Liver (tissue), 8 donors: ENCODE measurements at regions not wholly inside any gene's neighbourhood (a gene's known extent, or its start where the extent isn't known, plus 50 kb on each side); places are given as distances from the start of the nearest gene placed in this dataset.

ENCODE experiments used
- DNase-seq: peaks from one replicate; pipeline ENCODE4 v3.0.0-alpha.2; 2017; ENCODE audit warnings: low spot score
- H3K27ac ChIP-seq, 2 donors: one replicate each; pipeline ENCODE4 v1.7.0; 2013; ENCODE audit warnings: inconsistent platforms in 2 of 2, low read length in 2 of 2, control low read depth in 1 of 2, low read depth in 1 of 2, mild to moderate bottlenecking in 1 of 2
- H3K27me3 ChIP-seq, 4 donors: one replicate each; pipeline versions ENCODE4 v1.6.1 to v1.7.0; 2013; ENCODE audit warnings: low read length in 3 of 4, inconsistent platforms in 1 of 4, mild to moderate bottlenecking in 1 of 4, moderate library complexity in 1 of 4; ENCODE audit not compliant: control insufficient read depth in 4 of 4, insufficient read depth in 4 of 4
- H3K36me3 ChIP-seq, 4 donors: one replicate each; pipeline versions ENCODE4 v1.6.1 to v1.7.0; 2013; ENCODE audit warnings: low read length in 3 of 4, mild to moderate bottlenecking in 3 of 4, low read depth in 1 of 4, moderate library complexity in 1 of 4; ENCODE audit not compliant: control insufficient read depth in 4 of 4, insufficient read depth in 3 of 4
- H3K4me1 ChIP-seq, 4 donors: one replicate each; pipeline versions ENCODE4 v1.6.1 to v1.7.0; 2013; ENCODE audit warnings: low read length in 3 of 4, mild to moderate bottlenecking in 3 of 4, moderate library complexity in 1 of 4; ENCODE audit not compliant: control insufficient read depth in 4 of 4, insufficient read depth in 4 of 4
- H3K4me3 ChIP-seq, 3 donors: one replicate each; pipeline versions ENCODE4 v1.6.1 to v1.7.0; 2013; ENCODE audit warnings: low read length in 3 of 3, control low read depth in 1 of 3, low read depth in 1 of 3, mild to moderate bottlenecking in 1 of 3
- H3K9ac ChIP-seq, 2 donors: one replicate each; pipeline ENCODE4 v1.7.0; 2013; ENCODE audit warnings: low read length in 2 of 2, mild to moderate bottlenecking in 2 of 2, moderate library complexity in 2 of 2, control low read depth in 1 of 2, low read depth in 1 of 2
- H3K9me3 ChIP-seq, 4 donors: one replicate each; pipeline versions ENCODE4 v1.6.1 to v1.7.0; 2013; ENCODE audit warnings: low read length in 3 of 4; ENCODE audit not compliant: control insufficient read depth in 4 of 4
- ATF3 ChIP-seq: IDR thresholded peaks from 2 replicates; pipeline ENCODE4 v1.6.1; 2016; ENCODE audit warnings: antibody characterized with exemption
- CTCF ChIP-seq: fragments of 150-350 bp; IDR thresholded peaks from 2 replicates; pipeline ENCODE4 v1.5.1; 2017; ENCODE audit warnings: improper control_type of control experiment, low read depth, low read length; ENCODE audit not compliant: missing input control
- EGR1 ChIP-seq, 2 donors: IDR thresholded peaks; 2 replicates each; pipeline ENCODE4 v1.6.1; 2016 to 2018; ENCODE audit warnings: antibody characterized with exemption in 2 of 2, low read depth in 2 of 2
- FOXA1 ChIP-seq: IDR thresholded peaks from 2 replicates; pipeline ENCODE4 v1.6.1; 2016; ENCODE audit warnings: antibody characterized with exemption
- FOXA2 ChIP-seq: IDR thresholded peaks from 2 replicates; pipeline ENCODE4 v1.6.1; 2016; ENCODE audit warnings: antibody characterized with exemption
- GABPA ChIP-seq, 2 donors: IDR thresholded peaks in 1 of 2; conservative IDR thresholded peaks in 1 of 2; 2 replicates each; pipeline ENCODE4 v1.6.1; 2016; ENCODE audit warnings: antibody characterized with exemption in 2 of 2, mild to moderate bottlenecking in 1 of 2, moderate library complexity in 1 of 2
- HNF4A ChIP-seq, 2 donors: conservative IDR thresholded peaks; 2 replicates each; pipeline ENCODE4 v1.6.1; 2016; ENCODE audit warnings: antibody characterized with exemption in 2 of 2, mild to moderate bottlenecking in 2 of 2
- HNF4G ChIP-seq: IDR thresholded peaks from 2 replicates; pipeline ENCODE4 v1.6.1; 2016; ENCODE audit warnings: antibody characterized with exemption
- JUND ChIP-seq, 2 donors: IDR thresholded peaks; 2 replicates each; pipeline ENCODE4 v1.6.1; 2016; ENCODE audit warnings: antibody characterized with exemption in 2 of 2
- MAX ChIP-seq: IDR thresholded peaks from 2 replicates; pipeline ENCODE4 v1.6.1; 2016; ENCODE audit warnings: antibody characterized with exemption
- NR2F2 ChIP-seq: IDR thresholded peaks from 2 replicates; pipeline ENCODE4 v1.6.1; 2016; ENCODE audit warnings: antibody characterized with exemption
- RAD21 ChIP-seq, 2 donors: IDR thresholded peaks; 2 replicates each; pipeline ENCODE4 v1.6.1; 2016; ENCODE audit warnings: antibody characterized with exemption in 2 of 2, mild to moderate bottlenecking in 2 of 2
- REST ChIP-seq: IDR thresholded peaks from 2 replicates; pipeline ENCODE4 v1.6.1; 2016; ENCODE audit warnings: antibody characterized with exemption, mild to moderate bottlenecking
- RXRA ChIP-seq, 2 donors: IDR thresholded peaks; 2 replicates each; pipeline ENCODE4 v1.6.1; 2017 to 2018; ENCODE audit warnings: antibody characterized with exemption in 2 of 2, mild to moderate bottlenecking in 1 of 2
- SP1 ChIP-seq: IDR thresholded peaks from 2 replicates; pipeline ENCODE4 v1.6.1; 2018; ENCODE audit warnings: antibody characterized with exemption, mild to moderate bottlenecking
- TAF1 ChIP-seq: conservative IDR thresholded peaks from 2 replicates; pipeline ENCODE4 v1.6.1; 2016; ENCODE audit warnings: antibody characterized with exemption, mild to moderate bottlenecking
- ZBTB33 ChIP-seq: IDR thresholded peaks from 2 replicates; pipeline ENCODE4 v1.6.1; 2016; ENCODE audit warnings: antibody characterized with exemption
- WGBS: extraction: QIAGEN DNeasy Blood & Tissue Kit; methylation state at CpG from one replicate; pipeline ENCODE4 v1.1.7; 2013; 5-methylcytosine and 5-hydroxymethylcytosine counted together
- donor health status: healthy.
- donor health status: healthy.
- donor health status: healthy.
- donor health status: healthy.
- donor health status: healthy.

- H3K9me3 ChIP-seq: peaks cover 0 to 2% (median 0%) of the 10 kb centered on the region in 4 donors
- no peaks in the 10 kb centered on the region for H3K4me1 ChIP-seq
- H3K36me3 ChIP-seq: no peaks in the 10 kb centered on the region
- H3K27me3 ChIP-seq: peaks cover 0 to 3% (median 0%) of the 10 kb centered on the region in 4 donors
- no peak for DNase-seq
- H3K27ac ChIP-seq: no peak overlapping the region
- TF ChIP-seq TAF1: no peak
- TF ChIP-seq EGR1 (IDR thresholded peaks at IDR 0.05; ENCODE audit: low read depth in 2 of 2): no peak
- no peak for TF ChIP-seq GABPA (IDR thresholded peaks at IDR 0.05 in 1 of 2, conservative IDR thresholded peaks at IDR 0.05 in 1 of 2)
- no peak for TF ChIP-seq JUND (IDR thresholded peaks at IDR 0.05)
- TF ChIP-seq RXRA (IDR thresholded peaks at IDR 0.05): no peak
- no peak for TF ChIP-seq RAD21 (IDR thresholded peaks at IDR 0.05)
- no peak for TF ChIP-seq HNF4G
- TF ChIP-seq FOXA2: no peak
- TF ChIP-seq ZBTB33: no peak
- no peak overlapping the region for H3K4me3 ChIP-seq
- H3K9ac ChIP-seq: no peak overlapping the region
These were observed 455.2 kb upstream of the ADAMTS16 start for GRCh38 chr5:4684946-4685345.

GRCh38 chr5:4698596-4698995 is 441.5 kb upstream of the ADAMTS16 start:
- 77% methylated on average over 6 of the region's 6 CpGs for WGBS
- no peak overlapping the region for H3K4me3 ChIP-seq
- H3K27ac ChIP-seq: no peak overlapping the region
- no peaks in the 10 kb centered on the region for H3K9me3 ChIP-seq
- no peaks in the 10 kb centered on the region for H3K36me3 ChIP-seq
- no peak for DNase-seq
- H3K9ac ChIP-seq: no peak overlapping the region
- no peaks in the 10 kb centered on the region for H3K4me1 ChIP-seq
- no peaks in the 10 kb centered on the region for H3K27me3 ChIP-seq
- TF ChIP-seq NR2F2 (no peak), REST (no peak), HNF4A (conservative IDR thresholded peaks at IDR 0.05) (no peak), SP1 (no peak), ZBTB33 (no peak), FOXA1 (no peak), FOXA2 (no peak), ATF3 (no peak), TAF1 (no peak), CTCF (no peak), MAX (no peak)
